Neural cell (in vitro differentiated cells): ENCODE measurements at regions not wholly inside any gene's neighbourhood (a gene's known extent, or its start where the extent isn't known, plus 50 kb on each side); places are given as distances from the start of the nearest gene placed in this dataset.

ENCODE experiments used
- CTCF ChIP-seq: fragments of 450-650 bp; IDR thresholded peaks from 2 replicates; pipeline ENCODE4 v1.5.1; 2014; ENCODE audit warnings: antibody characterized with exemption, mild to moderate bottlenecking, moderate library complexity; ENCODE audit not compliant: poor library complexity, severe bottlenecking
- EP300 ChIP-seq: fragments of 450-650 bp; conservative IDR thresholded peaks from 2 replicates; pipeline ENCODE4 v1.6.1; 2014; ENCODE audit warnings: antibody characterized with exemption, mild to moderate bottlenecking, moderate library complexity; ENCODE audit not compliant: poor library complexity, severe bottlenecking
- EZH2 ChIP-seq: fragments of 200-600, 300-800 bp; shearing (Covaris generic), sonication (generic); IDR thresholded peaks from 2 replicates; pipeline ENCODE4 v1.6.1; 2014; ENCODE audit warnings: antibody characterized with exemption, low read length, borderline replicate concordance, mild to moderate bottlenecking; ENCODE audit not compliant: insufficient read depth, poor library complexity, severe bottlenecking
- MXI1 ChIP-seq: fragments of 450-650 bp; conservative IDR thresholded peaks from 2 replicates; pipeline ENCODE4 v1.6.1; 2014; ENCODE audit warnings: antibody characterized with exemption, mild to moderate bottlenecking; ENCODE audit not compliant: poor library complexity, severe bottlenecking
- POLR2AphosphoS5 ChIP-seq: IDR thresholded peaks from 2 replicates; pipeline ENCODE4 v1.6.1; 2012
- RAD21 ChIP-seq: fragments of 450-650 bp; conservative IDR thresholded peaks from 2 replicates; pipeline ENCODE4 v1.6.1; 2014; ENCODE audit warnings: antibody characterized with exemption, mild to moderate bottlenecking, moderate library complexity
- TF ChIP-seq, protein P1 (sequence below): IDR thresholded peaks from 2 replicates; pipeline ENCODE4 v1.6.1; 2012; ENCODE audit warnings: borderline replicate concordance

GRCh38 chrY:7834284-7834683 is 922.7 kb upstream of the AMELY start:
- TF ChIP-seq CTCF (no peak), RAD21 (no peak), EP300 (no peak), MXI1 (no peak), EZH2 (no peak), POLR2AphosphoS5 (no peak)
- TF ChIP-seq, protein P1, sequence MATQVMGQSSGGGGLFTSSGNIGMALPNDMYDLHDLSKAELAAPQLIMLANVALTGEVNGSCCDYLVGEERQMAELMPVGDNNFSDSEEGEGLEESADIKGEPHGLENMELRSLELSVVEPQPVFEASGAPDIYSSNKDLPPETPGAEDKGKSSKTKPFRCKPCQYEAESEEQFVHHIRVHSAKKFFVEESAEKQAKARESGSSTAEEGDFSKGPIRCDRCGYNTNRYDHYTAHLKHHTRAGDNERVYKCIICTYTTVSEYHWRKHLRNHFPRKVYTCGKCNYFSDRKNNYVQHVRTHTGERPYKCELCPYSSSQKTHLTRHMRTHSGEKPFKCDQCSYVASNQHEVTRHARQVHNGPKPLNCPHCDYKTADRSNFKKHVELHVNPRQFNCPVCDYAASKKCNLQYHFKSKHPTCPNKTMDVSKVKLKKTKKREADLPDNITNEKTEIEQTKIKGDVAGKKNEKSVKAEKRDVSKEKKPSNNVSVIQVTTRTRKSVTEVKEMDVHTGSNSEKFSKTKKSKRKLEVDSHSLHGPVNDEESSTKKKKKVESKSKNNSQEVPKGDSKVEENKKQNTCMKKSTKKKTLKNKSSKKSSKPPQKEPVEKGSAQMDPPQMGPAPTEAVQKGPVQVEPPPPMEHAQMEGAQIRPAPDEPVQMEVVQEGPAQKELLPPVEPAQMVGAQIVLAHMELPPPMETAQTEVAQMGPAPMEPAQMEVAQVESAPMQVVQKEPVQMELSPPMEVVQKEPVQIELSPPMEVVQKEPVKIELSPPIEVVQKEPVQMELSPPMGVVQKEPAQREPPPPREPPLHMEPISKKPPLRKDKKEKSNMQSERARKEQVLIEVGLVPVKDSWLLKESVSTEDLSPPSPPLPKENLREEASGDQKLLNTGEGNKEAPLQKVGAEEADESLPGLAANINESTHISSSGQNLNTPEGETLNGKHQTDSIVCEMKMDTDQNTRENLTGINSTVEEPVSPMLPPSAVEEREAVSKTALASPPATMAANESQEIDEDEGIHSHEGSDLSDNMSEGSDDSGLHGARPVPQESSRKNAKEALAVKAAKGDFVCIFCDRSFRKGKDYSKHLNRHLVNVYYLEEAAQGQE: no peak
